Endothelial cell of umbilical vein (primary cell): ENCODE measurements at regions not wholly inside any gene's neighbourhood (a gene's known extent, or its start where the extent isn't known, plus 50 kb on each side); places are given as distances from the start of the nearest gene placed in this dataset.

Experiments used
- BruUV-seq: library from RNA; stranded (reverse); fragments of 400-500 nt; replicated peaks from 2 replicates; lab custom pipeline; 2021; lab: Mats Ljungman, UMichigan
- CTCF ChIA-PET: fragments of 300-600, 350-600 bp; sonication (Branson Sonifier 250); formaldehyde crosslinking; loops from one replicate; lab custom pipeline; 2021; ENCODE audit warnings: antibody characterized with exemption, inconsistent platforms; lab: Charles Lee
- POLR2A ChIA-PET: fragments of 300-600, 350-600 bp; sonication (Branson Sonifier 250); formaldehyde crosslinking; loops from one replicate; lab custom pipeline; 2021; ENCODE audit warnings: antibody characterized with exemption, inconsistent platforms; lab: Charles Lee
- DNase-seq: peaks from one replicate; pipeline ENCODE4 v3.0.0-alpha.2; 2011; ENCODE audit warnings: low read depth, low spot score
- FAIRE-seq: peaks from 2 replicates; lab custom pipeline; 2011; peaks lifted over from hg19 to GRCh38; lab: Jason Lieb, UNC
- H2AFZ ChIP-seq: 2 replicates; pipeline ENCODE4 v1.6.0; 2012; ENCODE audit warnings: low read depth, low read length, control low read depth, inconsistent platforms
- H3K27ac ChIP-seq: 2 replicates; pipeline ENCODE4 v1.5.1; 2011; ENCODE audit warnings: low read depth, mild to moderate bottlenecking, control low read depth, low read length, moderate library complexity; ENCODE audit not compliant: insufficient read depth
- H3K27me3 ChIP-seq, 2 experiments: 2 replicates each; pipeline versions ENCODE4 v1.6.0 to v1.6.1; 2011; ENCODE audit warnings: low read length in 2 of 2, mixed read lengths in 1 of 2; ENCODE audit not compliant: control insufficient read depth in 2 of 2, insufficient read depth in 2 of 2
- H3K36me3 ChIP-seq, 2 experiments: 2 replicates in 1 of 2; 3 replicates in 1 of 2; pipeline ENCODE4 v1.5.1; 2011; ENCODE audit warnings: low read length in 2 of 2, mild to moderate bottlenecking in 1 of 2, moderate library complexity in 1 of 2; ENCODE audit not compliant: control insufficient read depth in 2 of 2, insufficient read depth in 2 of 2; ENCODE audit errors: extremely low read depth in 1 of 2
- H3K4me1 ChIP-seq: 3 replicates; pipeline ENCODE4 v1.5.1; 2011; ENCODE audit warnings: mild to moderate bottlenecking, low read length; ENCODE audit not compliant: control insufficient read depth, insufficient read depth; ENCODE audit errors: extremely low read depth
- H3K4me2 ChIP-seq: 2 replicates; pipeline ENCODE4 v1.6.1; 2011; ENCODE audit warnings: low read length, control low read depth, mixed read lengths; ENCODE audit not compliant: insufficient read depth
- H3K4me3 ChIP-seq, 3 experiments: fragments of 200-600 bp in 1 of 3; sonication (generic), shearing (Covaris generic) in 1 of 3; replicated peaks in 1 of 3; 2 replicates each; pipeline ENCODE4 v1.5.1; 2011 to 2016; ENCODE audit warnings: control low read depth in 3 of 3, low read length in 3 of 3, mild to moderate bottlenecking in 2 of 3, inconsistent platforms in 1 of 3, low read depth in 1 of 3, moderate library complexity in 1 of 3; ENCODE audit not compliant: insufficient read depth in 1 of 3
- H3K79me2 ChIP-seq: 2 replicates; pipeline ENCODE4 v1.6.0; 2012; ENCODE audit warnings: low read length, inconsistent platforms; ENCODE audit not compliant: control insufficient read depth, insufficient read depth
- H3K9ac ChIP-seq: replicated peaks from 2 replicates; pipeline ENCODE3; 2011; ENCODE audit warnings: low read length, control low read depth; ENCODE audit not compliant: insufficient read depth; ENCODE audit errors: extremely low read depth
- H3K9me1 ChIP-seq: replicated peaks from 3 replicates; pipeline ENCODE4 v1.6.0; 2011; ENCODE audit warnings: mild to moderate bottlenecking, low read length; ENCODE audit not compliant: control insufficient read depth, insufficient read depth; ENCODE audit errors: extremely low read depth
- H3K9me3 ChIP-seq: replicated peaks from 2 replicates; pipeline ENCODE4 v1.5.1; 2012; ENCODE audit warnings: low read length, inconsistent platforms; ENCODE audit not compliant: control insufficient read depth, insufficient read depth
- H4K20me1 ChIP-seq: replicated peaks from 2 replicates; pipeline ENCODE3; 2011; ENCODE audit warnings: mild to moderate bottlenecking, low read length; ENCODE audit not compliant: control insufficient read depth, insufficient read depth; ENCODE audit errors: extremely low read depth
- CTCF ChIP-seq, 2 donors: IDR thresholded peaks; 1 replicate in 1 of 2; 2 replicates in 1 of 2; pipeline ENCODE4 v1.5.1; 2011; ENCODE audit warnings: low read length in 2 of 2, mild to moderate bottlenecking in 2 of 2, moderate library complexity in 2 of 2, control low read depth in 1 of 2, inconsistent platforms in 1 of 2, low read depth in 1 of 2; ENCODE audit not compliant: insufficient read depth in 1 of 2; ENCODE audit errors: extremely low read depth in 1 of 2
- EZH2 ChIP-seq: IDR thresholded peaks from 2 replicates; pipeline ENCODE4 v1.6.1; 2012; ENCODE audit warnings: borderline replicate concordance, low read depth, mild to moderate bottlenecking, moderate library complexity, low read length, inconsistent platforms; ENCODE audit not compliant: severe bottlenecking
- FOS ChIP-seq: IDR thresholded peaks from 2 replicates; pipeline ENCODE4 v1.6.1; 2011; ENCODE audit warnings: mild to moderate bottlenecking, low read length, moderate library complexity, borderline replicate concordance; ENCODE audit not compliant: insufficient read depth
- GATA2 ChIP-seq: IDR thresholded peaks from 2 replicates; pipeline ENCODE4 v1.7.0; 2011; ENCODE audit warnings: low read depth, mild to moderate bottlenecking, moderate library complexity, mixed read lengths, low read length; ENCODE audit not compliant: insufficient read length, insufficient read depth
- JUN ChIP-seq: IDR thresholded peaks from 2 replicates; pipeline ENCODE4 v1.6.1; 2011; ENCODE audit warnings: borderline replicate concordance, low read depth; ENCODE audit not compliant: insufficient read length, insufficient read depth
- MAX ChIP-seq: IDR thresholded peaks from 2 replicates; pipeline ENCODE4 v1.6.1; 2011; ENCODE audit not compliant: insufficient read depth, insufficient read length
- MYC ChIP-seq: IDR thresholded peaks from one replicate; pipeline ENCODE4 v1.6.1; 2011; ENCODE audit warnings: mild to moderate bottlenecking, low read depth, low read length
- POLR2A ChIP-seq: IDR thresholded peaks from 2 replicates; pipeline ENCODE4 v1.6.1; 2012; ENCODE audit warnings: low read depth, mild to moderate bottlenecking, control low read depth, low read length
- POLR2AphosphoS5 ChIP-seq: IDR thresholded peaks from 2 replicates; pipeline ENCODE4 v1.6.1; 2012; ENCODE audit warnings: low read depth, mild to moderate bottlenecking, control low read depth, low read length, moderate library complexity; ENCODE audit not compliant: insufficient read depth
- dilution Hi-C: fragments of 300-500 bp; cut with MboI; formaldehyde crosslinking; loops from one replicate; pipeline ENCODE4 v1.15.0; 2019; ENCODE audit warnings: low sequenced_read_pairs; ENCODE audit not compliant: extremely low pct_ligation_motif_present
- intact Hi-C: fragments of 100-400 bp; cut with micrococcal nuclease; formaldehyde crosslinking; loops from one replicate; pipeline ENCODE4 v1.10.0; 2022

DNA sequence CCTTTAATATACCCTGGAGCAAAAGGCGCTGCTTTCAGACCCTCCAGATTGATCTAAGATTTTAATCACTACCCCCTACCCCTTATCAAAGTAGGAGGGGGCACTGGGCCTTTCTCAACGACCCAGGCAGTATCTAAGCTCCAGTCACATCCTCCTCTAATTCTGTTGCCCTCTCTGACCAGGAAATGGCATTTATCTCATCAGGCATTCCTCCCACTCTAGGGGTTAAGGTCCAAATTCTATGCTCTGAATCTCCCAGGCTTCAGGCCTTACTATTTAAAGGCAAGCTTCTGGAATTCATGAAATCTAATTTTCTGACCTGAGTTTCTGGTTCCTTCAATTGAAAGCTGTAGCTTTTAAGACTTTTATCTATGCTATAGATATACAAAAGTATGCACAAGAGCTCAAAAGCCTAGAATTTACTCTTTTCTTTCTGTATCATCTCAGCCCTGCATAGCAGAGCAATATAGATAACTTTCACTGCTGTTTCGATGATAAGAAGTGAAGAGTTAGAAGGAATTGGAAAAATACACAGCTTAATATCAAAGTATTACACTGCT, 622.9 kb downstream of the RPS29 start:
- FAIRE-seq (no peak), DNase-seq (no peak)
- no peak for TF ChIP-seq POLR2A
- H3K79me2 ChIP-seq = no peaks in the 10 kb centered on the region
- no peak overlapping the region for H3K4me2 ChIP-seq
- H3K36me3 ChIP-seq = no peaks in the 10 kb centered on the region
- intact Hi-C loops (no loop called here), dilution Hi-C loops (no loop called here)
- H3K27ac ChIP-seq = no peak overlapping the region
- H3K9me3 ChIP-seq = no peaks in the 10 kb centered on the region
- ChIA-PET POLR2A (no interaction called here), CTCF (no interaction called here)
- H4K20me1 ChIP-seq = no peaks in the 10 kb centered on the region
- H3K4me3 ChIP-seq = no peak overlapping the region
- no TSS peak for BruUV-seq
- H3K9ac ChIP-seq = no peak overlapping the region
- H3K4me1 ChIP-seq = no peaks in the 10 kb centered on the region
- no peaks in the 10 kb centered on the region for H3K9me1 ChIP-seq
- H3K27me3 ChIP-seq = no peaks in the 10 kb centered on the region
- no peak overlapping the region for H2AFZ ChIP-seq

DNA sequence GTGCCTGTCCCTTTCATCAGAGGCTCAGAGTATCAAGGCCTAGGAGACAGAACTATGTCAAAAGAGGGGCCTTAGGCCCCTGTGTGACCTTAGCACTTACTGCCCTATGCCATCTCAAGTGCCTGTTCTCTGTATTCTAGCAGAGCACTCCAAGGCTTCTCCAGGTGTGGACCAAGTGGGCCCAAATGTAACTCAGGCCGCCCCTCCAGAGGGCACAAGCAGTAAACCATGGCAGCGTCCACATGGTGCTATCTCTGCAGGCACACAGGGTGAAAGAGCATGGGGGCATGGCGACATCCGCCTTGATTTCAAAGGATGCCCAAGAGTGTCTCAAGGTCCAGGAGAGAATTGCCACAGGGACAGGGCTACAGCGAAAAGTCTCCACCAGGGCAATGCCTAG, 628.7 kb downstream of the RPS29 start:
- no peaks in the 10 kb centered on the region for H3K4me1 ChIP-seq
- intact Hi-C loops (no loop called here), dilution Hi-C loops (no loop called here)
- H3K4me2 ChIP-seq = no peak overlapping the region
- no peak for TF ChIP-seq MAX
- no peak for TF ChIP-seq POLR2A
- TF ChIP-seq CTCF (IDR thresholded peaks at IDR 0.05; ENCODE audit: extremely low read depth in 1 of 2, insufficient read depth in 1 of 2, low read depth in 1 of 2, low read length in 2 of 2) = no peak
- TF ChIP-seq FOS = no peak
- TF ChIP-seq GATA2 = no peak
- TF ChIP-seq POLR2AphosphoS5 = no peak
- TF ChIP-seq JUN = no peak
- no peak for TF ChIP-seq EZH2
- TF ChIP-seq MYC = no peak
- no peak overlapping the region for H3K4me3 ChIP-seq
- peaks cover 1% of the 10 kb centered on the region for H3K9me3 ChIP-seq
- CTCF ChIA-PET = no interaction called here
- no TSS peak for BruUV-seq
- POLR2A ChIA-PET = no interaction called here
- DNase-seq (no peak), FAIRE-seq (no peak)
- no peaks in the 10 kb centered on the region for H3K79me2 ChIP-seq
- H3K27ac ChIP-seq = no peak overlapping the region
- no peaks in the 10 kb centered on the region for H3K9me1 ChIP-seq
- H2AFZ ChIP-seq = no peak overlapping the region
- no peaks in the 10 kb centered on the region for H4K20me1 ChIP-seq
- no peaks in the 10 kb centered on the region for H3K36me3 ChIP-seq
- H3K27me3 ChIP-seq = no peaks in the 10 kb centered on the region
- H3K9ac ChIP-seq = no peak overlapping the region
